ENCODE measurements at regions not wholly inside any gene's neighbourhood (a gene's known extent, or its start where the extent isn't known, plus 50 kb on each side); places are given as distances from the start of the nearest gene placed in this dataset.

DNA sequence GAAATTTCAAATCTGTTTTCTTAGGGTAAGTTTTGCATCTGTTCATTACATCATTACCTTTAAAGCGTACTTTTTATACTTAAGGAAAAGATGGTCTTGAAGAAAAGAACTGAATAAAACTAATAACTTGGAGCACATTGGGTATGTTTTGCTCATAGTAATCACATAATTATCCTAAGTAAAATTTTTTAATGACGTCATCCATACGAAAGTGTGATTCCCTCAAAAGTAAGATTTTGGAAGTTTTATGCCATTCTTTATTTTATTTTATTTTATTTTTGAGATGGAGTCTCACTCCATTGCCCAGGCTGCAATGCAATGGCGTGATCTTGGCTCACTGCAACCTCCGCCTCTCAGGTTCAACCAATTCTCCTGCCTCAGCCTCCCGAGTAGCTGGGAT, 1516.6 kb upstream of the TENM3 start:
- no peak overlapping the region for H2AFZ ChIP-seq (replicated peaks; ENCODE audit: low read length, poor library complexity)
- H3K36me3 ChIP-seq (ENCODE audit: control insufficient read depth, insufficient read depth, low read length), result no peaks in the 10 kb centered on the region
- no peaks in the 10 kb centered on the region for H3K79me1 ChIP-seq (ENCODE audit: low read depth in 1 of 2, low read length in 2 of 2)
- H3K27me3 ChIP-seq (ENCODE audit: control insufficient read depth, insufficient read depth, low read length), result no peaks in the 10 kb centered on the region
- no peak for DNase-seq
- no peak for TF ChIP-seq RFX5 (IDR thresholded peaks at IDR 0.05; ENCODE audit: low read depth, low read length)
- TF ChIP-seq MAZ (IDR thresholded peaks at IDR 0.05; ENCODE audit: borderline replicate concordance, low read depth, low read length), result no peak
- TF ChIP-seq NFE2L2 (IDR thresholded peaks at IDR 0.05; ENCODE audit: low read depth, low read length), result no peak
- TF ChIP-seq, protein P1, sequence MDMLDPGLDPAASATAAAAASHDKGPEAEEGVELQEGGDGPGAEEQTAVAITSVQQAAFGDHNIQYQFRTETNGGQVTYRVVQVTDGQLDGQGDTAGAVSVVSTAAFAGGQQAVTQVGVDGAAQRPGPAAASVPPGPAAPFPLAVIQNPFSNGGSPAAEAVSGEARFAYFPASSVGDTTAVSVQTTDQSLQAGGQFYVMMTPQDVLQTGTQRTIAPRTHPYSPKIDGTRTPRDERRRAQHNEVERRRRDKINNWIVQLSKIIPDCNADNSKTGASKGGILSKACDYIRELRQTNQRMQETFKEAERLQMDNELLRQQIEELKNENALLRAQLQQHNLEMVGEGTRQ (IDR thresholded peaks at IDR 0.05; ENCODE audit: low read depth, low read length), result no peak
- no peak for TF ChIP-seq POLR2A (IDR thresholded peaks at IDR 0.05; ENCODE audit: low read depth, low read length)
- no peak for TF ChIP-seq CEBPB (IDR thresholded peaks at IDR 0.05; ENCODE audit: low read depth, low read length)
- no peak for TF ChIP-seq MXI1 (IDR thresholded peaks at IDR 0.05; ENCODE audit: borderline replicate concordance, low read depth, low read length)
- no peak for TF ChIP-seq RAD21 (IDR thresholded peaks at IDR 0.05; ENCODE audit: low read length)
- TF ChIP-seq CHD1 (IDR thresholded peaks at IDR 0.05; ENCODE audit: low read depth, low read length), result no peak
- no peak for TF ChIP-seq SMC3 (IDR thresholded peaks at IDR 0.05; ENCODE audit: low read depth, low read length)
- TF ChIP-seq, protein P2, sequence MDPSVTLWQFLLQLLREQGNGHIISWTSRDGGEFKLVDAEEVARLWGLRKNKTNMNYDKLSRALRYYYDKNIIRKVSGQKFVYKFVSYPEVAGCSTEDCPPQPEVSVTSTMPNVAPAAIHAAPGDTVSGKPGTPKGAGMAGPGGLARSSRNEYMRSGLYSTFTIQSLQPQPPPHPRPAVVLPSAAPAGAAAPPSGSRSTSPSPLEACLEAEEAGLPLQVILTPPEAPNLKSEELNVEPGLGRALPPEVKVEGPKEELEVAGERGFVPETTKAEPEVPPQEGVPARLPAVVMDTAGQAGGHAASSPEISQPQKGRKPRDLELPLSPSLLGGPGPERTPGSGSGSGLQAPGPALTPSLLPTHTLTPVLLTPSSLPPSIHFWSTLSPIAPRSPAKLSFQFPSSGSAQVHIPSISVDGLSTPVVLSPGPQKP (IDR thresholded peaks at IDR 0.05; ENCODE audit: borderline replicate concordance, low read depth, low read length), result no peak
- no peak for TF ChIP-seq MAFK (IDR thresholded peaks at IDR 0.05; ENCODE audit: low read depth, low read length)
- TF ChIP-seq RCOR1 (IDR thresholded peaks at IDR 0.05; ENCODE audit: insufficient replicate concordance, low read length), result no peak
- no peak for TF ChIP-seq FOS (IDR thresholded peaks at IDR 0.05; ENCODE audit: low read depth, low read length)
- TF ChIP-seq, protein P3, sequence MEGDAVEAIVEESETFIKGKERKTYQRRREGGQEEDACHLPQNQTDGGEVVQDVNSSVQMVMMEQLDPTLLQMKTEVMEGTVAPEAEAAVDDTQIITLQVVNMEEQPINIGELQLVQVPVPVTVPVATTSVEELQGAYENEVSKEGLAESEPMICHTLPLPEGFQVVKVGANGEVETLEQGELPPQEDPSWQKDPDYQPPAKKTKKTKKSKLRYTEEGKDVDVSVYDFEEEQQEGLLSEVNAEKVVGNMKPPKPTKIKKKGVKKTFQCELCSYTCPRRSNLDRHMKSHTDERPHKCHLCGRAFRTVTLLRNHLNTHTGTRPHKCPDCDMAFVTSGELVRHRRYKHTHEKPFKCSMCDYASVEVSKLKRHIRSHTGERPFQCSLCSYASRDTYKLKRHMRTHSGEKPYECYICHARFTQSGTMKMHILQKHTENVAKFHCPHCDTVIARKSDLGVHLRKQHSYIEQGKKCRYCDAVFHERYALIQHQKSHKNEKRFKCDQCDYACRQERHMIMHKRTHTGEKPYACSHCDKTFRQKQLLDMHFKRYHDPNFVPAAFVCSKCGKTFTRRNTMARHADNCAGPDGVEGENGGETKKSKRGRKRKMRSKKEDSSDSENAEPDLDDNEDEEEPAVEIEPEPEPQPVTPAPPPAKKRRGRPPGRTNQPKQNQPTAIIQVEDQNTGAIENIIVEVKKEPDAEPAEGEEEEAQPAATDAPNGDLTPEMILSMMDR (conservative IDR thresholded peaks at IDR 0.05; ENCODE audit: low read depth, low read length), result no peak
- TF ChIP-seq BHLHE40 (IDR thresholded peaks at IDR 0.05; ENCODE audit: low read depth, low read length), result no peak
- H3K23ac ChIP-seq (ENCODE audit: low read depth, low read length), result no peak overlapping the region
- no peak overlapping the region for H3K4me3 ChIP-seq (ENCODE audit: insufficient read depth, low read depth, low read length)
- no peak overlapping the region for H2BK20ac ChIP-seq (ENCODE audit: low read depth, low read length)
- H2AK9ac ChIP-seq (replicated peaks; ENCODE audit: low read depth, low read length, poor library complexity), result no peak overlapping the region
- WGBS, 2 experiments (ENCODE audit: extremely low coverage in 2 of 2, insufficient read length in 1 of 2), result 60% methylated on average over 1 of the region's 6 CpGs; no CpG with 5 or more reads in 1 of the 2 experiments
- no peak overlapping the region for H2AK5ac ChIP-seq (ENCODE audit: low read depth, low read length)
- POLR2A ChIA-PET (ENCODE audit: unreplicated experiment), result no interaction called here
- BruUV-seq (replicated peaks), result no TSS peak
- ATAC-seq (ENCODE audit: low read depth), result no peak
- H3K14ac ChIP-seq (replicated peaks; ENCODE audit: low read depth, low read length), result no peak overlapping the region
- no peak overlapping the region for H3K56ac ChIP-seq (ENCODE audit: extremely low read depth, insufficient read depth, low read length)
- H3K4me1 ChIP-seq (ENCODE audit: control insufficient read depth, insufficient read depth, low read length), result no peaks in the 10 kb centered on the region
- no peak overlapping the region for H3K4ac ChIP-seq (ENCODE audit: low read depth, low read length)
- no peak overlapping the region for H3K27ac ChIP-seq (ENCODE audit: insufficient read depth, low read length)
- no peak overlapping the region for H4K91ac ChIP-seq (ENCODE audit: insufficient read depth, low read depth, low read length)
- H2BK120ac ChIP-seq (ENCODE audit: low read depth, low read length), result no peak overlapping the region
- H4K8ac ChIP-seq (ENCODE audit: low read depth in 2 of 2, low read length in 2 of 2), result no peak overlapping the region
- no peak overlapping the region for H2BK5ac ChIP-seq (ENCODE audit: low read depth, low read length, poor library complexity, severe bottlenecking)
- no peaks in the 10 kb centered on the region for H3K9me3 ChIP-seq (ENCODE audit: control insufficient read depth, insufficient read depth, low read length)
- intact Hi-C loops (cut with micrococcal nuclease), result no loop called here
- dilution Hi-C loops (cut with HindIII; ENCODE audit: low sequenced_read_pairs, unreplicated experiment), result no loop called here
- CTCF ChIA-PET, result no interaction called here
- no peaks in the 10 kb centered on the region for H3K9me1 ChIP-seq (ENCODE audit: insufficient read depth, low read length)
- no peak overlapping the region for H2BK15ac ChIP-seq (ENCODE audit: low read depth, low read length)
- no peak overlapping the region for H3K18ac ChIP-seq (ENCODE audit: low read depth, low read length)
- H4K5ac ChIP-seq (ENCODE audit: low read depth, low read length), result no peak overlapping the region
- in situ Hi-C loops (cut with MboI; ENCODE audit: low sequenced_read_pairs), result no loop called here
- H3K9ac ChIP-seq (ENCODE audit: low read depth, low read length), result no peak overlapping the region
- no peaks in the 10 kb centered on the region for H4K20me1 ChIP-seq (ENCODE audit: insufficient read depth, low read length)
- H3K4me2 ChIP-seq (ENCODE audit: low read depth, low read length), result no peak overlapping the region

Measured in IMR-90 (cell line).